GM23338 (cell line): ENCODE measurements at regions not wholly inside any gene's neighbourhood (a gene's known extent, or its start where the extent isn't known, plus 50 kb on each side); places are given as distances from the start of the nearest gene placed in this dataset.

Experiments
- CREB1 ChIP-seq: fragments of 250-450 bp; sonication (Bioruptor Pico); IDR thresholded peaks from 2 replicates; pipeline ENCODE4 v1.5.0; 2020; ENCODE audit warnings: low read depth, mild to moderate bottlenecking, moderate library complexity
- CTCF ChIP-seq, 2 experiments: fragments of 200-600 bp in 1 of 2; sonication (generic) in 1 of 2; conservative IDR thresholded peaks; 2 replicates each; pipeline versions ENCODE4 v1.5.1 to v1.6.1; 2016 to 2017; ENCODE audit warnings: antibody characterized with exemption in 2 of 2, low read depth in 2 of 2, mild to moderate bottlenecking in 2 of 2, moderate library complexity in 1 of 2
- EZH2 ChIP-seq: fragments of 200-600 bp; sonication (generic); IDR thresholded peaks from one replicate; pipeline ENCODE4 v1.8.0; 2017; ENCODE audit warnings: antibody characterized with exemption, mild to moderate bottlenecking, low read depth; ENCODE audit not compliant: unreplicated experiment
- EZH2phosphoT487 ChIP-seq: fragments of 200-600 bp; sonication (generic); IDR thresholded peaks from one replicate; pipeline ENCODE4 v1.8.1; 2018; ENCODE audit warnings: antibody characterized with exemption; ENCODE audit not compliant: unreplicated experiment
- NANOG ChIP-seq: IDR thresholded peaks from 2 replicates; pipeline ENCODE4 v1.6.1; 2016; ENCODE audit warnings: antibody characterized with exemption, borderline replicate concordance
- POLR2AphosphoS5 ChIP-seq: IDR thresholded peaks from 2 replicates; pipeline ENCODE4 v1.6.1; 2016; ENCODE audit warnings: antibody characterized with exemption, low read depth
- REST ChIP-seq: IDR thresholded peaks from one replicate; pipeline ENCODE4 v1.6.1; 2018; ENCODE audit warnings: antibody characterized with exemption; ENCODE audit not compliant: unreplicated experiment
- ZNF114 ChIP-seq: fragments of 250-450 bp; sonication (Bioruptor Pico); IDR thresholded peaks from 2 replicates; pipeline ENCODE4 v1.5.0; 2020; ENCODE audit warnings: mild to moderate bottlenecking, moderate library complexity
- TF ChIP-seq, protein P1 (sequence below): IDR thresholded peaks from 2 replicates; pipeline ENCODE4 v1.6.1; 2016; ENCODE audit warnings: antibody characterized with exemption

DNA sequence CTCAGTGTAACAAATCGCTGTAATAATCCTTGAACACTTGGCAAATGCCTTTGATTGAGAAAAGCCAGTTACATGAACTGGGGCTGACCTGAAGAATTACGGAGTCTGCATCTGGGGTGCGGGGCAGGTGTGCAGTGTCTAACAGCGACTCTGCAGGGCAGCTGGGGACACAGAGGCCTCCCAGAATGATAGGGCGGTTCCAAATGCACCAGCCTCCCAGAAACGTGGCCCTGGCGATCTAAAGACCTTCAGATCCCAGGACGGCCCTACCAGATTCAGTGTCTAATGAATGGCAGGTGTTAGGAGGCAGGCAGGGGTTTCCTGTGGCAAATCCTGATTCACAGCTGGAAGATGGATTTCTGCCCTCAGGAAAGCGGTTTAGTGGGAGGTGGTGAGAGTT is 100.5 kb upstream of the RGMA start:
- no peak for TF ChIP-seq REST
- no peak for TF ChIP-seq EZH2
- no peak for TF ChIP-seq CTCF (conservative IDR thresholded peaks at IDR 0.05; ENCODE audit: low read depth in 2 of 2)
- TF ChIP-seq POLR2AphosphoS5: no peak
- TF ChIP-seq EZH2phosphoT487: no peak
- no peak for TF ChIP-seq CREB1 (CRISPR knock-in tag)
- no peak for TF ChIP-seq NANOG
- TF ChIP-seq ZNF114 (CRISPR knock-in tag): no peak
- TF ChIP-seq, protein P1, sequence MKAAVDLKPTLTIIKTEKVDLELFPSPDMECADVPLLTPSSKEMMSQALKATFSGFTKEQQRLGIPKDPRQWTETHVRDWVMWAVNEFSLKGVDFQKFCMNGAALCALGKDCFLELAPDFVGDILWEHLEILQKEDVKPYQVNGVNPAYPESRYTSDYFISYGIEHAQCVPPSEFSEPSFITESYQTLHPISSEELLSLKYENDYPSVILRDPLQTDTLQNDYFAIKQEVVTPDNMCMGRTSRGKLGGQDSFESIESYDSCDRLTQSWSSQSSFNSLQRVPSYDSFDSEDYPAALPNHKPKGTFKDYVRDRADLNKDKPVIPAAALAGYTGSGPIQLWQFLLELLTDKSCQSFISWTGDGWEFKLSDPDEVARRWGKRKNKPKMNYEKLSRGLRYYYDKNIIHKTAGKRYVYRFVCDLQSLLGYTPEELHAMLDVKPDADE: no peak
